Hepatocyte (in vitro differentiated cells): ENCODE measurements at regions not wholly inside any gene's neighbourhood (a gene's known extent, or its start where the extent isn't known, plus 50 kb on each side); places are given as distances from the start of the nearest gene placed in this dataset.

Source experiments
- DNase-seq: peaks from one replicate; pipeline ENCODE4 v3.0.0-alpha.2; 2016; ENCODE audit warnings: low spot score
- H2AFZ ChIP-seq: fragments of 200-600 bp; sonication (generic); 2 replicates; pipeline ENCODE4 v1.6.0; 2016; ENCODE audit warnings: antibody characterized with exemption, mild to moderate bottlenecking
- H3K27ac ChIP-seq: fragments of 200-600 bp; sonication (generic); 2 replicates; pipeline ENCODE4 v1.5.1; 2016; ENCODE audit warnings: mild to moderate bottlenecking
- H3K27me3 ChIP-seq: fragments of 200-600 bp; sonication (generic); 2 replicates; pipeline ENCODE4 v1.6.1; 2016
- H3K36me3 ChIP-seq: fragments of 200-600 bp; sonication (generic); replicated peaks from 2 replicates; pipeline ENCODE4 v1.5.1; 2016; ENCODE audit warnings: low read depth; ENCODE audit not compliant: insufficient read depth
- H3K4me1 ChIP-seq: fragments of 200-600 bp; sonication (generic); 2 replicates; pipeline ENCODE4 v1.5.1; 2016; ENCODE audit warnings: mild to moderate bottlenecking, moderate library complexity; ENCODE audit not compliant: insufficient read depth
- H3K4me2 ChIP-seq: fragments of 200-600 bp; sonication (generic); 2 replicates; pipeline ENCODE4 v1.6.0; 2016
- H3K4me3 ChIP-seq: fragments of 200-600 bp; sonication (generic); 2 replicates; pipeline ENCODE4 v1.5.1; 2016; ENCODE audit warnings: mild to moderate bottlenecking
- H3K79me2 ChIP-seq: fragments of 200-600 bp; sonication (generic); 2 replicates; pipeline ENCODE4 v1.6.0; 2017; ENCODE audit warnings: mild to moderate bottlenecking
- H3K9me2 ChIP-seq: fragments of 200-600 bp; sonication (generic); replicated peaks from 2 replicates; pipeline ENCODE4 v1.6.0; 2017; ENCODE audit warnings: mild to moderate bottlenecking; ENCODE audit not compliant: insufficient read depth
- H3K9me3 ChIP-seq: fragments of 200-600 bp; sonication (generic); 2 replicates; pipeline ENCODE4 v1.5.1; 2016; ENCODE audit warnings: low read depth, mild to moderate bottlenecking
- H4K20me1 ChIP-seq: fragments of 200-600 bp; sonication (generic); 2 replicates; pipeline ENCODE4 v1.6.0; 2016; ENCODE audit warnings: mild to moderate bottlenecking; ENCODE audit not compliant: insufficient read depth, poor library complexity, severe bottlenecking
- EZH2 ChIP-seq: fragments of 200-600 bp; sonication (generic); IDR thresholded peaks from 2 replicates; pipeline ENCODE4 v1.6.1; 2016; ENCODE audit warnings: antibody characterized with exemption, mild to moderate bottlenecking, borderline replicate concordance
- EZH2phosphoT487 ChIP-seq: fragments of 200-600 bp; sonication (generic); IDR thresholded peaks from one replicate; pipeline ENCODE4 v1.6.1; 2018; ENCODE audit warnings: antibody characterized with exemption, mild to moderate bottlenecking, low read depth, moderate library complexity; ENCODE audit not compliant: unreplicated experiment, severe bottlenecking
- WGBS: methylation state at CpG from one replicate; pipeline ENCODE4 v1.1.6; 2016; ENCODE audit warnings: low lambda C conversion rate; ENCODE audit errors: missing lambda C conversion rate; 5-methylcytosine and 5-hydroxymethylcytosine counted together
- TF ChIP-seq, protein P1 (sequence below): fragments of 200-600 bp; sonication (generic); IDR thresholded peaks from 2 replicates; pipeline ENCODE4 v1.5.1; 2016; ENCODE audit warnings: antibody characterized with exemption, mild to moderate bottlenecking; ENCODE audit not compliant: poor library complexity

DNA sequence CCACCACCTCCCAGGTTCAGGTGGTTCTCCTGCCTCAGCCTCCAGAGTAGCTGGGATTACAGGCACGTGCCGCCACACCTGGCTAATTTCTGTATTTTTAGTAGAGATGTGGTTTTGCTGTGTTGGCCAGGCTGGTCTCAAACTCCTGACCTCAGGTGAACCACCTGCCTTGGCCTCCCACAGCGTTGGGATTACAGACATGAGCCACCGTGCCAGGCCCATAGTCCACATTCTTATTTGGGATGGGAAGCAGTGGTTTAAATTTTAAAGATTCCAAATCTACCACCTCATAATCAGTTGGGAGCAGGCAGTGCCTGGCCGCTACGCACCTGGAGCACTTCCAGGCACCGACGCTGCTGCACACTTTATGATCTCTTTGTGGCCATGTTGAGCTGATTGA is 160.6 kb upstream of the SOX1 start:
- no peaks in the 10 kb centered on the region for H3K9me2 ChIP-seq
- no peaks in the 10 kb centered on the region for H3K36me3 ChIP-seq
- H3K27me3 ChIP-seq = no peaks in the 10 kb centered on the region
- H2AFZ ChIP-seq = no peak overlapping the region
- H3K4me2 ChIP-seq = no peak overlapping the region
- no peaks in the 10 kb centered on the region for H3K79me2 ChIP-seq
- no peak for TF ChIP-seq EZH2
- no peak for TF ChIP-seq EZH2phosphoT487
- TF ChIP-seq, protein P1, sequence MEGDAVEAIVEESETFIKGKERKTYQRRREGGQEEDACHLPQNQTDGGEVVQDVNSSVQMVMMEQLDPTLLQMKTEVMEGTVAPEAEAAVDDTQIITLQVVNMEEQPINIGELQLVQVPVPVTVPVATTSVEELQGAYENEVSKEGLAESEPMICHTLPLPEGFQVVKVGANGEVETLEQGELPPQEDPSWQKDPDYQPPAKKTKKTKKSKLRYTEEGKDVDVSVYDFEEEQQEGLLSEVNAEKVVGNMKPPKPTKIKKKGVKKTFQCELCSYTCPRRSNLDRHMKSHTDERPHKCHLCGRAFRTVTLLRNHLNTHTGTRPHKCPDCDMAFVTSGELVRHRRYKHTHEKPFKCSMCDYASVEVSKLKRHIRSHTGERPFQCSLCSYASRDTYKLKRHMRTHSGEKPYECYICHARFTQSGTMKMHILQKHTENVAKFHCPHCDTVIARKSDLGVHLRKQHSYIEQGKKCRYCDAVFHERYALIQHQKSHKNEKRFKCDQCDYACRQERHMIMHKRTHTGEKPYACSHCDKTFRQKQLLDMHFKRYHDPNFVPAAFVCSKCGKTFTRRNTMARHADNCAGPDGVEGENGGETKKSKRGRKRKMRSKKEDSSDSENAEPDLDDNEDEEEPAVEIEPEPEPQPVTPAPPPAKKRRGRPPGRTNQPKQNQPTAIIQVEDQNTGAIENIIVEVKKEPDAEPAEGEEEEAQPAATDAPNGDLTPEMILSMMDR = no peak
- no peaks in the 10 kb centered on the region for H3K9me3 ChIP-seq
- H4K20me1 ChIP-seq = no peaks in the 10 kb centered on the region
- no peak for DNase-seq
- 96% methylated on average over 8 of the region's 8 CpGs for WGBS
- no peak overlapping the region for H3K27ac ChIP-seq
- no peak overlapping the region for H3K4me3 ChIP-seq
- no peaks in the 10 kb centered on the region for H3K4me1 ChIP-seq

GRCh38 chr13:111906816-111907215 is 160.1 kb upstream of the SOX1 start:
- no peaks in the 10 kb centered on the region for H3K36me3 ChIP-seq
- no peak overlapping the region for H3K4me2 ChIP-seq
- H3K9me2 ChIP-seq = no peaks in the 10 kb centered on the region
- H3K4me1 ChIP-seq = no peaks in the 10 kb centered on the region
- H3K9me3 ChIP-seq = no peaks in the 10 kb centered on the region
- DNase-seq = no peak
- TF ChIP-seq EZH2 (no peak), EZH2phosphoT487 (no peak)
- TF ChIP-seq, protein P1 = no peak
- WGBS = 93% methylated on average over 9 of the region's 9 CpGs
- H3K27me3 ChIP-seq = no peaks in the 10 kb centered on the region
- no peak overlapping the region for H2AFZ ChIP-seq
- H3K27ac ChIP-seq = no peak overlapping the region
- H3K79me2 ChIP-seq = no peaks in the 10 kb centered on the region
- no peak overlapping the region for H3K4me3 ChIP-seq
- no peaks in the 10 kb centered on the region for H4K20me1 ChIP-seq

- Histone ChIP-seq H3K9me3 (no peaks in the 10 kb centered on the region), H3K79me2 (no peaks in the 10 kb centered on the region), H3K27me3 (no peaks in the 10 kb centered on the region), H3K4me2 (no peak overlapping the region), H3K9me2 (no peaks in the 10 kb centered on the region), H3K36me3 (no peaks in the 10 kb centered on the region), H4K20me1 (no peaks in the 10 kb centered on the region), H3K4me1 (no peaks in the 10 kb centered on the region), H3K27ac (no peak overlapping the region), H3K4me3 (no peak overlapping the region), H2AFZ (no peak overlapping the region)
- TF ChIP-seq EZH2 (no peak), EZH2phosphoT487 (no peak)
- TF ChIP-seq, protein P1 = no peak
- WGBS = 95% methylated on average over 5 of the region's 5 CpGs
- DNase-seq = no peak
These were observed 159.5 kb upstream of the SOX1 start for GRCh38 chr13:111907341-111907880.

DNA sequence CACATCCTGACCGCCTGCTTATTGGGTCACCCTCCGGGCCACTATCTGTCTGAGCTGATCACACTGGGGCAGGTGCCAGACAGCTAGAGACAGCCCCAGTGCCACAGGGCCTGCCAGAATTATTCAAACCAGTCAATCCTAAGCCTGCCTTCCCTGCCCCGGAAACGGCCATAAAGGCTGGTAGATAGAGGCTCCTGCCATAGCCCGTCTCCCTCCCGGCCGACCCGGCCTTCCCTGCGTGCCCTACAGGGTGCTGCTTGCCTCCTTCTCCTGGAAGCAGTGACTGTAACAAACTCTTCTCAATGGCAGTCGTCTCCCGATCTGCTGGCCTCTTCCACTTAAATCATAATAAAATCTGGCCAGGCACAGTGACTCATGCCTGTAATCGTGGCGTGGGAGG is 158.6 kb upstream of the SOX1 start:
- no peak overlapping the region for H3K4me3 ChIP-seq
- no peaks in the 10 kb centered on the region for H3K4me1 ChIP-seq
- no peak overlapping the region for H3K27ac ChIP-seq
- no peak for DNase-seq
- H3K4me2 ChIP-seq = no peak overlapping the region
- no peaks in the 10 kb centered on the region for H3K9me3 ChIP-seq
- H3K79me2 ChIP-seq = no peaks in the 10 kb centered on the region
- H3K27me3 ChIP-seq = no peaks in the 10 kb centered on the region
- H2AFZ ChIP-seq = no peak overlapping the region
- TF ChIP-seq EZH2 (no peak), EZH2phosphoT487 (no peak)
- TF ChIP-seq, protein P1 = no peak
- H3K9me2 ChIP-seq = no peaks in the 10 kb centered on the region
- 86% methylated on average over 13 of the region's 13 CpGs for WGBS
- no peaks in the 10 kb centered on the region for H4K20me1 ChIP-seq
- no peaks in the 10 kb centered on the region for H3K36me3 ChIP-seq
